ENCODE measurements at regions not wholly inside any gene's neighbourhood (a gene's known extent, or its start where the extent isn't known, plus 50 kb on each side); places are given as distances from the start of the nearest gene placed in this dataset.
A peak's percentile ranks its signal among the peaks of the same experiment; 100 is the strongest.

DNA sequence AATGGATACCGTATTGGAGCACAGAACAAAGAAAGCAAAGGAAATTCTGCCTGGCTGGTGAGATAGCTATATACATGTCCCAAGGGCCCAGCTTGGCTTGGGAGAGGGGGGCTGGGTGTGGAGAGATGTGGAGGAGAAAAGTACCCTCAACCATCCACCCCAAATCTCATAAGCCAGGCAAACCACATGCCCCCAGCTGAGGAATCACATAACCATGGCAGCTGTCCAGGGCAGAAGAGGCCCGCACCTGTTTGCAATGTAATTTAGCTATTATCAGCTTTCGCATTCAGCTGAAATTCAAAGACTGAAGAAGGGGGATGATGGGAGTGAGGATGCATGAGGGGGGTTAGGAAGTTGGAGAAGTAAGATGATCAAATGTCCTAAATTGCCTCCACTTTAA is 196.1 kb downstream of the TBX5 start:
- WGBS (ENCODE audit: insufficient coverage) = 85% methylated on average over 2 of the region's 3 CpGs
- H3K4me3 ChIP-seq (ENCODE audit: low read depth, low read length) = no peak overlapping the region
- H3K9me3 ChIP-seq (ENCODE audit: control insufficient read depth, insufficient read depth, low read length) = no peaks in the 10 kb centered on the region
- peak in 1 of 6 donors; percentile 39 for DNase-seq (ENCODE audit: low read depth in 4 of 6, low spot score in 6 of 6)
- peaks cover 7% of the 10 kb centered on the region for H3K27me3 ChIP-seq (ENCODE audit: control insufficient read depth, insufficient read depth, low read length)
- no peak overlapping the region for H3K27ac ChIP-seq (ENCODE audit: low read depth, low read length)
- H3K4me1 ChIP-seq (ENCODE audit: control insufficient read depth, insufficient read depth, low read length) = no peaks in the 10 kb centered on the region
- no peaks in the 10 kb centered on the region for H3K36me3 ChIP-seq (ENCODE audit: control insufficient read depth, insufficient read depth, low read length)

DNA sequence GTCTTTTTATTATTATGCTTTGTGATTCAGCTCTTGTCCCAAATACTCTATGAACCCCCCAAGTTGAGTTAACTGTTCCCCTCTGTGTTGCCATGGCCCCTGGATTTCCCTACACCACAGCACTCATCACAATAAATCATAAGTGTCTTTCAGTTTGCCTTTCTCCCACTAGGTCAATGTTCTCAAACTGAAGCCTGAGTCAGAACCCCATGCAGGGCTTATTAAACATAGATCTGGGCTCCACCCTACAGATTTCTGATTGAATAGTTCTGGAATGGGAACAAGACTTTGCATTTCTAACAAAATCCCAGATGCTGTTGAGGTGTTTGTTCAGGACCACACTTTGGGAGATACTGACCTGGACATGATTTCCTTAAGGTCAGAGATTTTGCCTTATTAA is 199.4 kb downstream of the TBX5 start:
- no peaks in the 10 kb centered on the region for H3K4me1 ChIP-seq (ENCODE audit: control insufficient read depth, insufficient read depth, low read length)
- no peak for DNase-seq (ENCODE audit: low read depth in 4 of 6, low spot score in 6 of 6)
- H3K27me3 ChIP-seq (ENCODE audit: control insufficient read depth, insufficient read depth, low read length) = peaks cover 2% of the 10 kb centered on the region
- no peak overlapping the region for H3K27ac ChIP-seq (ENCODE audit: low read depth, low read length)
- H3K36me3 ChIP-seq (ENCODE audit: control insufficient read depth, insufficient read depth, low read length) = no peaks in the 10 kb centered on the region
- H3K4me3 ChIP-seq (ENCODE audit: low read depth, low read length) = no peak overlapping the region
- H3K9me3 ChIP-seq (ENCODE audit: control insufficient read depth, insufficient read depth, low read length) = no peaks in the 10 kb centered on the region

DNA sequence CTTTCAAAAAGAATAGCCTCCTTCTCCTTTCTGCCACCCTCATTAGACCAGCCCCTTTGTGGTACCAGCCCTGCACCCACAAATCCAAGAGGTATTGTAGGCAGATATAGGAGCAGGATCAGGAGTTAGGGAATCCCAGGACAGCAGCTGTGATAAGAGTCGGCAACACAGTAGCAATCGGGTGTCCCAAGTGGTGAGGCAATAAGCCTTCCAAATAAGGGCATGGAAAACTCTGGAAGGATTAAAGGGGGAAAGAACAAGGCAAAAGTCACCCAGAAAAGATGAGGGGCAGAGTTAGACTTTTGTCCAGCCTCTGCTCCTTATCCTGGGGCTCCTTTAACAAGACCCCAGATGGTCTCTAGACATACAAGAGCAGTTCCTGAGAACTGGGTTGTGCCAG is 204.2 kb downstream of the TBX5 start:
- Histone ChIP-seq H3K27ac (ENCODE audit: low read depth, low read length) (no peak overlapping the region), H3K4me3 (ENCODE audit: low read depth, low read length) (no peak overlapping the region), H3K36me3 (ENCODE audit: control insufficient read depth, insufficient read depth, low read length) (no peaks in the 10 kb centered on the region), H3K27me3 (ENCODE audit: control insufficient read depth, insufficient read depth, low read length) (no peaks in the 10 kb centered on the region), H3K9me3 (ENCODE audit: control insufficient read depth, insufficient read depth, low read length) (no peaks in the 10 kb centered on the region), H3K4me1 (ENCODE audit: control insufficient read depth, insufficient read depth, low read length) (no peaks in the 10 kb centered on the region)
- 76% methylated on average over 2 of the region's 2 CpGs for WGBS (ENCODE audit: insufficient coverage)
- no peak for DNase-seq (ENCODE audit: low read depth in 4 of 6, low spot score in 6 of 6)

DNA sequence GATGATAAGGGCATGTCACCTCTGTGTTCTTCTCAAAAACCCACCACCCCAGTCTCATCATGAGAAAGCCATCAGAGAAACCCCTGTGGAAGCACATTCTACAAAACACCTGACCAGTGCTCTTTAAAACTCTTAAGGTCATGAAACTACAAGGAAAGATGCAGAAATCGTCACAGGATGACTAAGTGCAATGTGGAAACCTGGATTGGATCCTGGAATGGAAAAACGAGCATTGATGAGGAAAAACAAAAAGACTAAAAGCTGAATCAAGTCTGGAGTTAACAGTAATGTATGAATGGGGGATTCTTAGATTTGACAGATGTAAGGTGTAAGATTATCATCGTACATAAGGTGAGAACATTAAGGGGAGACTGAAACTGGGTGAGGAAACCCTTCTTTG is 211.0 kb downstream of the TBX5 start:
- Histone ChIP-seq H3K27ac (ENCODE audit: low read depth, low read length) (no peak overlapping the region), H3K4me3 (ENCODE audit: low read depth, low read length) (no peak overlapping the region), H3K9me3 (ENCODE audit: control insufficient read depth, insufficient read depth, low read length) (no peaks in the 10 kb centered on the region), H3K4me1 (ENCODE audit: control insufficient read depth, insufficient read depth, low read length) (no peaks in the 10 kb centered on the region), H3K36me3 (ENCODE audit: control insufficient read depth, insufficient read depth, low read length) (no peaks in the 10 kb centered on the region), H3K27me3 (ENCODE audit: control insufficient read depth, insufficient read depth, low read length) (peaks cover 6% of the 10 kb centered on the region)
- 55% methylated on average over 2 of the region's 3 CpGs for WGBS (ENCODE audit: insufficient coverage)
- DNase-seq (ENCODE audit: low read depth in 4 of 6, low spot score in 6 of 6) = no peak

DNA sequence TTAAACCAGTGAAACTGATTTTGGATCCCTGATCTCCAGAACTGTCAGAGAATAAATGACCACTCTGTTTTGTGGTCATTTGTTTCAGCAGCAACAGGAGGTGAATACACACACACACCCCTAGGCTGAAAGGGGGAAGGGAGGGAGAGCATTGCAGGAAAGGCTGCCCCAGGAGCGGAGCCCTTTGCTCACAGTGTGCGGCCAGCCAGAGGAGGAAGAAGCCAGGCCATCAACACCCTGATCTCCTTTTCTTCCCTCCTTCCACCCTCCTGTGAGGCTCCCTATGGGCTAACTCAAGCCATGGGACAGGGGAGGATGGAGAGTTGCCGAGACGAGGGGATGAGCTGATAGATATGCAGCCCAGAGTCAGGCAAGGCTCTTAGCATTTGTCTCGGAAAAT is 211.9 kb downstream of the TBX5 start:
- 23% methylated on average over 3 of the region's 5 CpGs for WGBS (ENCODE audit: insufficient coverage)

DNA sequence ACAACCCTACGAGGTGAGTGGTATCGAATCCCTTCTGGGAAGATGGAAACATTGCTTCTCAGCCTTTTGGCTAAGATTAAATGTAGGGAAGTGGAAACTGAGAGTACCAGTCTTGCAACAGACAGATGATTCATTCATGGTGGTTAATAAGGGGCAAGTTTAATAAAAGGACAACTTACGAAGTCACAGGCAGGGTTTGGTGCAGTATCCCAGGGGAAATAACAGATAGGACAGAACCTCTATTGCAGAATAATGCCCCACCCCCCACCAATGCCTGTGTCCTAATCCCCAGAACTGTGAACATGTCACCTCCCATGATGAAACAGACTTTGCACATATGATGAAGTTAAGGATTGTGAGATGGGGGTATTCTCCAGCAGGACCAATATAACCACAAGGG is 212.5 kb downstream of the TBX5 start:
- Histone ChIP-seq H3K27me3 (ENCODE audit: control insufficient read depth, insufficient read depth, low read length) (peaks cover 6% of the 10 kb centered on the region), H3K4me3 (ENCODE audit: low read depth, low read length) (no peak overlapping the region), H3K27ac (ENCODE audit: low read depth, low read length) (no peak overlapping the region), H3K9me3 (ENCODE audit: control insufficient read depth, insufficient read depth, low read length) (no peaks in the 10 kb centered on the region), H3K4me1 (ENCODE audit: control insufficient read depth, insufficient read depth, low read length) (no peaks in the 10 kb centered on the region), H3K36me3 (ENCODE audit: control insufficient read depth, insufficient read depth, low read length) (no peaks in the 10 kb centered on the region)
- WGBS (ENCODE audit: insufficient coverage) = no CpG with 5 or more reads among the region's 3 CpGs
- no peak for DNase-seq (ENCODE audit: low read depth in 4 of 6, low spot score in 6 of 6)

More for the DNA sequence above, 211.9 kb downstream of the TBX5 start:
- H3K4me1 ChIP-seq (ENCODE audit: control insufficient read depth, insufficient read depth, low read length) = no peaks in the 10 kb centered on the region
- peaks cover 6% of the 10 kb centered on the region for H3K27me3 ChIP-seq (ENCODE audit: control insufficient read depth, insufficient read depth, low read length)
- H3K4me3 ChIP-seq (ENCODE audit: low read depth, low read length) = no peak overlapping the region
- no peak for DNase-seq (ENCODE audit: low read depth in 4 of 6, low spot score in 6 of 6)
- no peak overlapping the region for H3K27ac ChIP-seq (ENCODE audit: low read depth, low read length)
- H3K9me3 ChIP-seq (ENCODE audit: control insufficient read depth, insufficient read depth, low read length) = no peaks in the 10 kb centered on the region
- H3K36me3 ChIP-seq (ENCODE audit: control insufficient read depth, insufficient read depth, low read length) = no peaks in the 10 kb centered on the region

DNA sequence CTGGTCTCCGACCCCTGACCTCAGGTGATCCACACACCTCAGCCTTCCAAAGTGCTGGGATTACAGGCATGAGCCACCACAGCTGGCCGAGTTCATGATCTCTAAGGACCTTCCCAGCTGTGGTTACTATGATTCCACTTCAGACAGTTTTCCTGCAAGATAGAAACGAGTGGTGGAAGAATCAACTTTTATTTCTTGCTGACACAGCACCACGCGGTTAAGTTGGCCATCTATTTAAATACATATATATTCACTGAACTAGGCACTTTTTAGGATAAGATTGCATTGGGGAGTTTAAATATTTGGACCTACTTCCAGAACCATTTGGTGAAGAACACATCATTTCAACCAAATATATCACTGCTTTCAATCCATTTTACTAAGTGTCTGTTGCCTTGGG is 213.4 kb downstream of the TBX5 start:
- no peaks in the 10 kb centered on the region for H3K4me1 ChIP-seq (ENCODE audit: control insufficient read depth, insufficient read depth, low read length)
- no peaks in the 10 kb centered on the region for H3K36me3 ChIP-seq (ENCODE audit: control insufficient read depth, insufficient read depth, low read length)
- no peak for DNase-seq (ENCODE audit: low read depth in 4 of 6, low spot score in 6 of 6)
- no peaks in the 10 kb centered on the region for H3K9me3 ChIP-seq (ENCODE audit: control insufficient read depth, insufficient read depth, low read length)
- no peak overlapping the region for H3K4me3 ChIP-seq (ENCODE audit: low read depth, low read length)
- no peak overlapping the region for H3K27ac ChIP-seq (ENCODE audit: low read depth, low read length)
- 76% methylated on average over 2 of the region's 5 CpGs for WGBS (ENCODE audit: insufficient coverage)
- peaks cover 6% of the 10 kb centered on the region for H3K27me3 ChIP-seq (ENCODE audit: control insufficient read depth, insufficient read depth, low read length)

DNA sequence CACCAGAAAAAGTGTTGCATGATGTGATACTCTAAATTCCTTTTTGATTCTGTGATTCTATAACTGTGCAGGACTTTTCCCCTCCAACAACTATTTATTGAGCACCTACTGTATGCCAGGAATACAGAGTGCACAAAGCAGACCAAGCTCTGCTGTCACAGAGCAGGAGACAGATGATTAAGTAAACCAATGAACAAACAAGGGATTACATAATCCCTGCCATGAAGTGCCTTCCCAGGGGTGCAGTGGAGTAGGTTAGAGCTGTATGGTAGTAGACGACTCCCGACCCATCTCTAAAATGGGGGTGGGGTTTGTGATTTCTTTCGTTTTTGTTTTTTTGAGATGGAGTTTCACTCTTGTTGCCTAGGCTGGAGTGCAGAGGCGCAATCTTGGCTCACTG is 213.9 kb downstream of the TBX5 start:
- H3K4me1 ChIP-seq (ENCODE audit: control insufficient read depth, insufficient read depth, low read length) = no peaks in the 10 kb centered on the region
- H3K36me3 ChIP-seq (ENCODE audit: control insufficient read depth, insufficient read depth, low read length) = no peaks in the 10 kb centered on the region
- no peak overlapping the region for H3K4me3 ChIP-seq (ENCODE audit: low read depth, low read length)
- H3K27me3 ChIP-seq (ENCODE audit: control insufficient read depth, insufficient read depth, low read length) = peaks cover 6% of the 10 kb centered on the region
- 90% methylated on average over 4 of the region's 4 CpGs for WGBS (ENCODE audit: insufficient coverage)
- H3K9me3 ChIP-seq (ENCODE audit: control insufficient read depth, insufficient read depth, low read length) = no peaks in the 10 kb centered on the region
- H3K27ac ChIP-seq (ENCODE audit: low read depth, low read length) = no peak overlapping the region
- DNase-seq (ENCODE audit: low read depth in 4 of 6, low spot score in 6 of 6) = no peak

DNA sequence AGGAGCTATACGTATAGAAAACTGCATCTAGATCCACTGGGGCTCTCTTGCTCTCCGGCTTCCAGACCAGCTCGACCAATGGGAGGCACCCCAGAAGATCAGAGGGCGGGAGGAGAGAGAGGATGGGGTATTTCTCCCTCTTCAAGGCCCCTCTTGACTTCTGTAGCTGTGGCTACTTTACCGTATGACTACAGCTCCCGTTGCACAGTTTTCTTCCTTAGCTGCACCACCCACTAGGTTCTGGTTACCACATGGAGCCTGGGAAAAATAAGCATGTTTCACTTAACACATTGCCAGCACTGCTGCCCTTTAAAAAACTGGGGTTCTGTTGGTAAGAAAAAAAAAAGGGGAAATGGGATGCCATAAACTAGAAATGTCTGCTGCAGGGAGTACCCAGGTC is 214.4 kb downstream of the TBX5 start:
- no peak overlapping the region for H3K27ac ChIP-seq (ENCODE audit: low read depth, low read length)
- no peaks in the 10 kb centered on the region for H3K36me3 ChIP-seq (ENCODE audit: control insufficient read depth, insufficient read depth, low read length)
- DNase-seq (ENCODE audit: low read depth in 4 of 6, low spot score in 6 of 6) = no peak
- H3K27me3 ChIP-seq (ENCODE audit: control insufficient read depth, insufficient read depth, low read length) = peaks cover 6% of the 10 kb centered on the region
- WGBS (ENCODE audit: insufficient coverage) = no CpG with 5 or more reads among the region's 6 CpGs
- H3K4me1 ChIP-seq (ENCODE audit: control insufficient read depth, insufficient read depth, low read length) = peaks cover under 1% of the 10 kb centered on the region
- no peak overlapping the region for H3K4me3 ChIP-seq (ENCODE audit: low read depth, low read length)
- H3K9me3 ChIP-seq (ENCODE audit: control insufficient read depth, insufficient read depth, low read length) = no peaks in the 10 kb centered on the region

DNA sequence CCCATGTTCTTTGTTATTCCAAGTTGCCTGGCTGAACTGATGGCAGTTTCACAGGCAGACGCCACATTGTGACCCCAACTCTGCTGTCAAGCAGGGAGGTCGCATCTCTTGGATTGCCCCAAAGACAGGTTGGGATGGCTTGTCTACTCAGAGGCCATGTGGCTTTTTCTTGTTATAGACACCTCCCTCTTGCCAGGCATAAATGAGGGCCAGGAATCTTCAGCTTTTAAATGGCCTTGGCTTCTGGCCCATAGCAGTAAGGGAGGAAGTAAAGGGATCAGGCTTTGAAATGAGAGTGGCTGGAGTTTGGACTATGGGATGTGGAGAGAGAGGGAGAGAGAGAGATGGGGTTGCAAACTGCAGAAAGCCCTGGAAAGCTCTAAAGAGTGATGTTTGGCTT is 215.0 kb downstream of the TBX5 start:
- H3K4me3 ChIP-seq (ENCODE audit: low read depth, low read length) = no peak overlapping the region
- H3K27me3 ChIP-seq (ENCODE audit: control insufficient read depth, insufficient read depth, low read length) = peaks cover 3% of the 10 kb centered on the region
- WGBS (ENCODE audit: insufficient coverage) = 66% methylated on average over 2 of the region's 2 CpGs
- no peak overlapping the region for H3K27ac ChIP-seq (ENCODE audit: low read depth, low read length)
- H3K4me1 ChIP-seq (ENCODE audit: control insufficient read depth, insufficient read depth, low read length) = peaks cover 5% of the 10 kb centered on the region
- H3K36me3 ChIP-seq (ENCODE audit: control insufficient read depth, insufficient read depth, low read length) = no peaks in the 10 kb centered on the region
- no peaks in the 10 kb centered on the region for H3K9me3 ChIP-seq (ENCODE audit: control insufficient read depth, insufficient read depth, low read length)
- no peak for DNase-seq (ENCODE audit: low read depth in 4 of 6, low spot score in 6 of 6)
